B cell (primary cell): ENCODE measurements at regions not wholly inside any gene's neighbourhood (a gene's known extent, or its start where the extent isn't known, plus 50 kb on each side); places are given as distances from the start of the nearest gene placed in this dataset.

Experiments used
- ATAC-seq: fragments of 200-7000 bp; cut with Tn5 transposase; one replicate; pipeline ENCODE4 v1.10.0; 2021; ENCODE audit warnings: low read depth, mild to moderate bottlenecking, moderate number of reproducible peaks, moderate library complexity
- CTCF ChIA-PET: fragments of 350-600 bp; sonication (Branson Sonifier 250); formaldehyde crosslinking; loops from one replicate; lab custom pipeline; 2021; ENCODE audit warnings: antibody characterized with exemption, inconsistent platforms; lab: Charles Lee
- POLR2A ChIA-PET: fragments of 350-600 bp; sonication (Branson Sonifier 250); formaldehyde crosslinking; loops from one replicate; lab custom pipeline; 2021; ENCODE audit warnings: antibody characterized with exemption; lab: Charles Lee
- DNase-seq: peaks from one replicate; pipeline ENCODE4 v3.0.0; 2013
- H2AFZ ChIP-seq: 2 replicates; pipeline ENCODE4 v1.6.1; 2012; ENCODE audit warnings: mild to moderate bottlenecking, low read depth, low read length; ENCODE audit not compliant: insufficient read depth, poor library complexity, severe bottlenecking
- H3K27ac ChIP-seq, 2 donors: 1 replicate in 1 of 2; 2 replicates in 1 of 2; pipeline ENCODE4 v1.5.1; 2012 to 2013; ENCODE audit warnings: low read length in 2 of 2, mild to moderate bottlenecking in 2 of 2, moderate library complexity in 1 of 2
- H3K27me3 ChIP-seq, 4 experiments: fragments of 200-600 bp in 1 of 4; sonication (generic) in 1 of 4; replicated peaks in 1 of 4; 1 replicate in 2 of 4; 2 replicates in 2 of 4; pipeline versions ENCODE4 v1.6.1 to v1.7.0; 2013 to 2016; ENCODE audit warnings: low read length in 3 of 4, mild to moderate bottlenecking in 2 of 4, mixed read lengths in 1 of 4, moderate library complexity in 1 of 4; ENCODE audit not compliant: insufficient read depth in 4 of 4, control insufficient read depth in 3 of 4; ENCODE audit errors: control extremely low read depth in 1 of 4
- H3K36me3 ChIP-seq, 2 experiments: replicated peaks in 1 of 2; 1 replicate in 1 of 2; 2 replicates in 1 of 2; pipeline versions ENCODE4 v1.6.1 to v1.7.1; 2013; ENCODE audit warnings: low read length in 1 of 2; ENCODE audit not compliant: insufficient read depth in 2 of 2, control insufficient read depth in 1 of 2; ENCODE audit errors: control extremely low read depth in 1 of 2, extremely low read depth in 1 of 2
- H3K4me1 ChIP-seq, 2 donors: fragments of 200-600 bp in 1 of 2; sonication (generic) in 1 of 2; 1 replicate in 1 of 2; 2 replicates in 1 of 2; pipeline versions ENCODE4 v1.5.1 to v1.6.1; 2013 to 2017; ENCODE audit warnings: low read length in 2 of 2; ENCODE audit not compliant: control insufficient read depth in 2 of 2, insufficient read depth in 2 of 2
- H3K4me2 ChIP-seq: replicated peaks from 2 replicates; pipeline ENCODE3; 2012; ENCODE audit warnings: mild to moderate bottlenecking, low read depth, low read length; ENCODE audit not compliant: poor library complexity, severe bottlenecking
- H3K4me3 ChIP-seq, 5 experiments: fragments of 200-600 bp in 1 of 5; sonication (generic) in 1 of 5; 1 replicate in 3 of 5; 2 replicates in 2 of 5; pipeline versions ENCODE4 v1.5.1 to v1.7.0; 2011 to 2016; ENCODE audit warnings: low read length in 4 of 5, mild to moderate bottlenecking in 4 of 5, low read depth in 2 of 5, control low read depth in 1 of 5, moderate library complexity in 1 of 5; ENCODE audit not compliant: insufficient read depth in 1 of 5; ENCODE audit errors: control extremely low read depth in 1 of 5, extremely low read depth in 1 of 5
- H3K79me2 ChIP-seq: fragments of 200-600 bp; sonication (generic); one replicate; pipeline ENCODE4 v1.6.0; 2016; ENCODE audit warnings: low read length; ENCODE audit not compliant: control insufficient read depth, insufficient read depth
- H3K9ac ChIP-seq: fragments of 200-600 bp; sonication (generic); 2 replicates; pipeline ENCODE4 v1.6.1; 2017; ENCODE audit warnings: mild to moderate bottlenecking, low read length, moderate library complexity
- H3K9me3 ChIP-seq, 3 donors: one replicate each; pipeline versions ENCODE4 v1.6.1 to v1.7.1; 2013; ENCODE audit warnings: low read length in 2 of 3; ENCODE audit not compliant: control insufficient read depth in 2 of 3, insufficient read depth in 1 of 3; ENCODE audit errors: control extremely low read depth in 1 of 3
- H4K20me1 ChIP-seq: 2 replicates; pipeline ENCODE4 v1.6.0; 2012; ENCODE audit warnings: mild to moderate bottlenecking, low read length; ENCODE audit not compliant: insufficient read depth, control insufficient read depth, poor library complexity, severe bottlenecking
- H3K27ac Mint-ChIP-seq: one replicate; pipeline ENCODE4 v1.8.0; 2021; ENCODE audit warnings: mixed read lengths
- H3K27me3 Mint-ChIP-seq: one replicate; pipeline ENCODE4 v1.8.0; 2021; ENCODE audit warnings: mixed read lengths
- H3K4me1 Mint-ChIP-seq: one replicate; pipeline ENCODE4 v1.8.0; 2021; ENCODE audit warnings: mixed read lengths
- H3K4me3 Mint-ChIP-seq: one replicate; pipeline ENCODE4 v1.8.0; 2021; ENCODE audit warnings: mixed read lengths
- H3K9me3 Mint-ChIP-seq: one replicate; pipeline ENCODE4 v1.8.0; 2022; ENCODE audit warnings: mixed read lengths; ENCODE audit not compliant: insufficient read depth
- CTCF ChIP-seq: fragments of 200-600 bp; IDR thresholded peaks from one replicate; pipeline ENCODE4 v1.8.0; 2022; ENCODE audit warnings: antibody characterized with exemption, mild to moderate bottlenecking
- EZH2 ChIP-seq: IDR thresholded peaks from 2 replicates; pipeline ENCODE4 v1.6.1; 2012; ENCODE audit warnings: borderline replicate concordance, low read depth, mild to moderate bottlenecking, moderate library complexity, low read length; ENCODE audit not compliant: insufficient read depth, poor library complexity, severe bottlenecking
- WGBS: methylation state at CpG from one replicate; pipeline ENCODE4 v1.1.5; 2013; ENCODE audit warnings: missing lambda C conversion rate; ENCODE audit not compliant: insufficient coverage; 5-methylcytosine and 5-hydroxymethylcytosine counted together
- intact Hi-C: fragments of 100-400 bp; cut with micrococcal nuclease; formaldehyde crosslinking; loops from one replicate; pipeline ENCODE4 v1.10.0; 2022

- H3K27me3 ChIP-seq: no peaks in the 10 kb centered on the region
- ChIA-PET POLR2A (no interaction called here), CTCF (interaction anchor here (0.9 kb wide), 1 partner anchor 44 kb away, joined by 3 read pairs; no protein-coding TSS in a partner anchor)
- peaks cover 8 to 49% (median 22%) of the 10 kb centered on the region in 3 donors for H3K9me3 ChIP-seq
- no peak overlapping the region for H3K9ac ChIP-seq
- H3K27ac ChIP-seq: no peak overlapping the region
- no CpG with 5 or more reads among the region's 5 CpGs for WGBS
- Mint-ChIP-seq H3K27me3 (no peaks in the 10 kb centered on the region), H3K4me3 (no peak overlapping the region), H3K9me3 (peaks cover 22% of the 10 kb centered on the region), H3K27ac (no peak overlapping the region), H3K4me1 (no peaks in the 10 kb centered on the region)
- ATAC-seq: no peak
- TF ChIP-seq EZH2 (no peak), CTCF (no peak)
- H3K4me2 ChIP-seq: no peak overlapping the region
- H3K36me3 ChIP-seq: peaks cover 0 to 3% of the 10 kb centered on the region in 2 experiments
- H3K4me3 ChIP-seq: no peak overlapping the region
- no peaks in the 10 kb centered on the region for H3K4me1 ChIP-seq
- DNase-seq: no peak
- H4K20me1 ChIP-seq: no peaks in the 10 kb centered on the region
- H3K79me2 ChIP-seq: no peaks in the 10 kb centered on the region
- H2AFZ ChIP-seq: no peak overlapping the region
- intact Hi-C loops: loop anchor here (10.0 kb wide), 1 partner anchor 46 kb away; no protein-coding TSS in a partner anchor
These were observed 106.1 kb downstream of the LITAF start for GRCh38 chr16:11480634-11481033.

DNA sequence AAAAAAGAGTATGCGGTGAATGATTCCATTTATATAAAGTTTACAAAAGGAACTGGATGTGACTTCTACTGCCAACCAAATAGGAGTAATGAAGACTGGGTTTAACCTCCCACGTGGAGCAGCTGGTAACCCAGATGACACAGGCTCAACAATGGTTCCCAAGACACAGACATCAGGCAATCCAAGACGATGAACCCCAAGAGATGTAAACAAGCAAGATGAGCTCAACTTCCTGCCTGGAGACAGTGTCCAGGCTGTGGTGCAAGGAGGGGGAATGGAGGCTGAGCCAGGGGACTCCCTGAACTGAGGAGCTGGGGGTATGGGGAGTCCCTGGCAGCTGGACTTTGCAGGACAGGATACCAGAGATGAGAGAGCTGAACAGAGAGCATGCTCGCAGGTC is 104.7 kb downstream of the LITAF start:
- Histone ChIP-seq H3K4me1 (no peaks in the 10 kb centered on the region), H3K27me3 (no peaks in the 10 kb centered on the region), H3K9ac (no peak overlapping the region), H3K9me3 (peaks cover 8 to 42% (median 22%) of the 10 kb centered on the region in 3 donors), H3K4me2 (no peak overlapping the region), H3K4me3 (no peak overlapping the region), H4K20me1 (no peaks in the 10 kb centered on the region), H3K79me2 (no peaks in the 10 kb centered on the region), H3K27ac (no peak overlapping the region), H2AFZ (no peak overlapping the region), H3K36me3 (peaks cover 0 to 3% of the 10 kb centered on the region in 2 experiments)
- no peak overlapping the region for H3K4me3 Mint-ChIP-seq
- no peak for TF ChIP-seq CTCF
- no peak for TF ChIP-seq EZH2
- WGBS: no CpG with 5 or more reads among the region's 4 CpGs
- ChIA-PET CTCF (interaction anchor here (2.2 kb wide), 1 partner anchor 50 kb away, joined by 5 read pairs; no protein-coding TSS in a partner anchor), POLR2A (no interaction called here)
- H3K27ac Mint-ChIP-seq: no peak overlapping the region
- DNase-seq (no peak), ATAC-seq (no peak)
- H3K9me3 Mint-ChIP-seq: peaks cover 19% of the 10 kb centered on the region
- no peaks in the 10 kb centered on the region for H3K27me3 Mint-ChIP-seq
- H3K4me1 Mint-ChIP-seq: no peaks in the 10 kb centered on the region
- intact Hi-C loops: loop anchor here (10.0 kb wide), 1 partner anchor 47 kb away; no protein-coding TSS in a partner anchor
